Activated CD4-positive, alpha-beta T cell treated with anti-CD3 and anti-CD28 coated beads, Interleukin-2, amount 10 ng/mL, durations not matched to agents 7 days and 5 days (primary cell): ENCODE measurements at regions not wholly inside any gene's neighbourhood (a gene's known extent, or its start where the extent isn't known, plus 50 kb on each side); places are given as distances from the start of the nearest gene placed in this dataset.
"Not testable (repeated sequence)": the region's sequence is repeated elsewhere in the genome, so short reads cannot be mapped to it uniquely, and the experiment has no call there.

Experiments used
- CTCF ChIA-PET: fragments of 350-600 bp; sonication (Branson Sonifier 250); formaldehyde crosslinking; loops from one replicate; lab custom pipeline; 2021; ENCODE audit warnings: antibody characterized with exemption; lab: Charles Lee
- POLR2A ChIA-PET: fragments of 350-600 bp; sonication (Branson Sonifier 250); formaldehyde crosslinking; loops from one replicate; lab custom pipeline; 2021; ENCODE audit warnings: antibody characterized with exemption; lab: Charles Lee
- DNase-seq: peaks from one replicate; pipeline ENCODE4 v3.0.0-alpha.2; 2020
- H3K27ac Mint-ChIP-seq: one replicate; pipeline ENCODE4 v1.8.0; 2021; ENCODE audit warnings: mild to moderate bottlenecking, moderate library complexity, mixed read lengths
- H3K27me3 Mint-ChIP-seq: one replicate; pipeline ENCODE4 v1.8.0; 2021; ENCODE audit warnings: mixed read lengths
- H3K36me3 Mint-ChIP-seq: one replicate; pipeline ENCODE4 v1.8.0; 2021; ENCODE audit warnings: low read depth, mixed read lengths
- H3K4me1 Mint-ChIP-seq: one replicate; pipeline ENCODE4 v1.8.0; 2021; ENCODE audit warnings: mixed read lengths
- H3K4me3 Mint-ChIP-seq: one replicate; pipeline ENCODE4 v1.8.0; 2021; ENCODE audit warnings: mild to moderate bottlenecking, moderate library complexity, mixed read lengths
- H3K9me3 Mint-ChIP-seq: one replicate; pipeline ENCODE4 v1.8.0; 2021; ENCODE audit warnings: mixed read lengths

GRCh38 chr5:166904571-166904970 lies 1386.9 kb upstream of the WWC1 start:
- CTCF ChIA-PET, result no interaction called here
- Mint-ChIP-seq H3K27ac (no peak overlapping the region), H3K9me3 (peaks cover 3% of the 10 kb centered on the region), H3K4me1 (no peaks in the 10 kb centered on the region), H3K27me3 (no peaks in the 10 kb centered on the region), H3K36me3 (no peaks in the 10 kb centered on the region), H3K4me3 (no peak overlapping the region)
- POLR2A ChIA-PET, result no interaction called here
- no peak for DNase-seq

- DNase-seq, result no peak
- Mint-ChIP-seq H3K27ac (no peak overlapping the region), H3K27me3 (no peaks in the 10 kb centered on the region), H3K36me3 (no peaks in the 10 kb centered on the region), H3K9me3 (peaks cover 5% of the 10 kb centered on the region), H3K4me3 (no peak overlapping the region), H3K4me1 (no peaks in the 10 kb centered on the region)
- ChIA-PET POLR2A (no interaction called here), CTCF (no interaction called here)
Measured at GRCh38 chr5:166906991-166907713, 1384.3 kb upstream of the WWC1 start.

GRCh38 chr5:166909040-166909439 lies 1382.4 kb upstream of the WWC1 start:
- no peak overlapping the region for H3K27ac Mint-ChIP-seq
- CTCF ChIA-PET, result interaction anchor here (0.6 kb wide), 1 partner anchor 27 kb away, joined by 4 read pairs; no protein-coding TSS in a partner anchor
- POLR2A ChIA-PET, result no interaction called here
- no peak for DNase-seq
- H3K9me3 Mint-ChIP-seq, result peaks cover 5% of the 10 kb centered on the region
- H3K4me3 Mint-ChIP-seq, result no peak overlapping the region
- no peaks in the 10 kb centered on the region for H3K27me3 Mint-ChIP-seq
- H3K36me3 Mint-ChIP-seq, result no peaks in the 10 kb centered on the region
- no peaks in the 10 kb centered on the region for H3K4me1 Mint-ChIP-seq

GRCh38 chr5:166909926-166910325 lies 1381.5 kb upstream of the WWC1 start:
- CTCF ChIA-PET, result no interaction called here
- H3K27me3 Mint-ChIP-seq, result no peaks in the 10 kb centered on the region

GRCh38 chr5:166910995-166911394 lies 1380.5 kb upstream of the WWC1 start:
- Mint-ChIP-seq H3K4me3 (no peak overlapping the region), H3K27me3 (no peaks in the 10 kb centered on the region), H3K4me1 (no peaks in the 10 kb centered on the region), H3K9me3 (peaks cover 5% of the 10 kb centered on the region), H3K36me3 (no peaks in the 10 kb centered on the region), H3K27ac (no peak overlapping the region)
- ChIA-PET CTCF (no interaction called here), POLR2A (no interaction called here)
- no peak for DNase-seq

More at GRCh38 chr5:166909926-166910325, 1381.5 kb upstream of the WWC1 start:
- no peaks in the 10 kb centered on the region for H3K36me3 Mint-ChIP-seq
- no peaks in the 10 kb centered on the region for H3K4me1 Mint-ChIP-seq
- POLR2A ChIA-PET, result no interaction called here
- H3K27ac Mint-ChIP-seq, result no peak overlapping the region
- H3K4me3 Mint-ChIP-seq, result no peak overlapping the region
- no peak for DNase-seq
- peaks cover 5% of the 10 kb centered on the region for H3K9me3 Mint-ChIP-seq

- Mint-ChIP-seq H3K36me3 (no peaks in the 10 kb centered on the region), H3K4me3 (no peak overlapping the region), H3K27me3 (no peaks in the 10 kb centered on the region), H3K4me1 (no peaks in the 10 kb centered on the region), H3K9me3 (peaks cover 9% of the 10 kb centered on the region), H3K27ac (no peak overlapping the region)
- ChIA-PET POLR2A (no interaction called here), CTCF (no interaction called here)
- DNase-seq, result no peak
Measured at GRCh38 chr5:166916021-166916420, 1375.4 kb upstream of the WWC1 start.

- CTCF ChIA-PET, result no interaction called here
- Mint-ChIP-seq H3K9me3 (peaks cover 18% of the 10 kb centered on the region), H3K27me3 (no peaks in the 10 kb centered on the region), H3K36me3 (no peaks in the 10 kb centered on the region), H3K4me1 (no peaks in the 10 kb centered on the region), H3K27ac (no peak overlapping the region), H3K4me3 (no peak overlapping the region)
- POLR2A ChIA-PET, result no interaction called here
- no peak for DNase-seq
Measured at GRCh38 chr5:166926138-166926537, 1365.3 kb upstream of the WWC1 start.

- H3K9me3 Mint-ChIP-seq, result peaks cover 18% of the 10 kb centered on the region
- H3K27me3 Mint-ChIP-seq, H3K4me3 Mint-ChIP-seq, DNase-seq, CTCF ChIA-PET, H3K4me1 Mint-ChIP-seq, H3K27ac Mint-ChIP-seq, H3K36me3 Mint-ChIP-seq, POLR2A ChIA-PET: not testable (repeated sequence)
Measured at GRCh38 chr5:166926806-166927475, 1364.5 kb upstream of the WWC1 start.

GRCh38 chr5:166936351-166936750 lies 1355.1 kb upstream of the WWC1 start:
- no peak overlapping the region for H3K27ac Mint-ChIP-seq
- POLR2A ChIA-PET, result interaction anchor here (0.6 kb wide), 1 partner anchor 819 kb away, joined by 3 read pairs; no protein-coding TSS in a partner anchor

GRCh38 chr5:166938071-166938470 lies 1353.4 kb upstream of the WWC1 start:
- POLR2A ChIA-PET, result no interaction called here

More at GRCh38 chr5:166936351-166936750, 1355.1 kb upstream of the WWC1 start:
- no peaks in the 10 kb centered on the region for H3K27me3 Mint-ChIP-seq
- CTCF ChIA-PET, result interaction anchor here (0.6 kb wide), 1 partner anchor 27 kb away, joined by 4 read pairs; no protein-coding TSS in a partner anchor
- H3K9me3 Mint-ChIP-seq, result peaks cover 8% of the 10 kb centered on the region
- H3K4me1 Mint-ChIP-seq, result no peaks in the 10 kb centered on the region
- DNase-seq, result no peak
- H3K36me3 Mint-ChIP-seq, result no peaks in the 10 kb centered on the region
- no peak overlapping the region for H3K4me3 Mint-ChIP-seq

GRCh38 chr5:166942948-166943347 lies 1348.5 kb upstream of the WWC1 start:
- ChIA-PET CTCF (no interaction called here), POLR2A (no interaction called here)
- Mint-ChIP-seq H3K36me3 (no peaks in the 10 kb centered on the region), H3K9me3 (peaks cover 17% of the 10 kb centered on the region), H3K4me1 (no peaks in the 10 kb centered on the region), H3K27ac (no peak overlapping the region), H3K4me3 (no peak overlapping the region), H3K27me3 (no peaks in the 10 kb centered on the region)
- no peak for DNase-seq

More at GRCh38 chr5:166938071-166938470, 1353.4 kb upstream of the WWC1 start:
- Mint-ChIP-seq H3K27ac (no peak overlapping the region), H3K9me3 (peaks cover 14% of the 10 kb centered on the region), H3K36me3 (no peaks in the 10 kb centered on the region), H3K4me3 (no peak overlapping the region), H3K4me1 (no peaks in the 10 kb centered on the region), H3K27me3 (no peaks in the 10 kb centered on the region)
- CTCF ChIA-PET, result no interaction called here
- no peak for DNase-seq

GRCh38 chr5:166947045-166947444 lies 1344.4 kb upstream of the WWC1 start:
- no peaks in the 10 kb centered on the region for H3K27me3 Mint-ChIP-seq
- ChIA-PET POLR2A (no interaction called here), CTCF (interaction anchor here (0.6 kb wide), 1 partner anchor 39 kb away, joined by 3 read pairs; no protein-coding TSS in a partner anchor)
- no peaks in the 10 kb centered on the region for H3K4me1 Mint-ChIP-seq
- DNase-seq, result no peak
- H3K36me3 Mint-ChIP-seq, result no peaks in the 10 kb centered on the region
- no peak overlapping the region for H3K27ac Mint-ChIP-seq
- peaks cover 12% of the 10 kb centered on the region for H3K9me3 Mint-ChIP-seq
- no peak overlapping the region for H3K4me3 Mint-ChIP-seq

GRCh38 chr5:166948679-166949078 lies 1342.8 kb upstream of the WWC1 start:
- Mint-ChIP-seq H3K27me3 (no peaks in the 10 kb centered on the region), H3K4me1 (no peaks in the 10 kb centered on the region), H3K4me3 (no peak overlapping the region), H3K36me3 (no peaks in the 10 kb centered on the region), H3K27ac (no peak overlapping the region), H3K9me3 (peaks cover 3% of the 10 kb centered on the region)
- ChIA-PET POLR2A (no interaction called here), CTCF (no interaction called here)
- DNase-seq, result no peak
